GM13977 (cell line): ENCODE measurements at regions not wholly inside any gene's neighbourhood (a gene's known extent, or its start where the extent isn't known, plus 50 kb on each side); places are given as distances from the start of the nearest gene placed in this dataset.

Source experiments
- DNase-seq: peaks from one replicate; pipeline ENCODE4 v3.0.0; 2012; ENCODE audit warnings: low spot score
- CTCF ChIP-seq: IDR thresholded peaks from 2 replicates; pipeline ENCODE4 v1.5.1; 2012; ENCODE audit warnings: mild to moderate bottlenecking, control low read depth; ENCODE audit not compliant: insufficient read depth; ENCODE audit errors: extremely low read depth, missing control alignments
- in situ Hi-C: fragments of 300-500 bp; cut with MboI; formaldehyde crosslinking; loops from one replicate; pipeline ENCODE4 v1.12.0; 2022; ENCODE audit warnings: low sequenced_read_pairs, low pct_unique_long_range_greater_than_20kb, mixed read lengths, inconsistent platforms; ENCODE audit not compliant: unreplicated experiment

DNA sequence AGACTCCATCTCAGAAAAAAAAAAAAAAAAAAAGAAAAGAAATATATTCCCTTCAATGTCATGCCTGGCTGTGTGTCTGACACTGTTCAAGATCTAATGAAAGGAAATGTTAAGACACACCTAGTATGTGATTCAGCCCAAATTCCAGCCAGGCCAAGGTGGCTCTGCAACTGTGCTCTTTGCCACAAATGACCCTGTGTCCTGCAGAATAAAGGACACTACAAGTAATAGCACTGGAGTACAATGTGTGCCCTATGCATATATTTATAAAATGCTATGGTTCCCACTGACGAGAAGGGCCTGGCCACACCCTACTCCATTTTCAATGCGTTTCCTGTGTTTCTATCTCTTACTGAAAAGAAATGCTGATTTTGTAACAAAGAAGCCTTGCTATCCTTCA, 98.0 kb upstream of the SORBS2 start:
- no peak for DNase-seq
- TF ChIP-seq CTCF, result no peak
- in situ Hi-C loops, result no loop called here

GRCh38 chr4:185911556-185912064, 99.6 kb upstream of the SORBS2 start:
- in situ Hi-C loops, result no loop called here
- TF ChIP-seq CTCF, result no peak
- no peak for DNase-seq

DNA sequence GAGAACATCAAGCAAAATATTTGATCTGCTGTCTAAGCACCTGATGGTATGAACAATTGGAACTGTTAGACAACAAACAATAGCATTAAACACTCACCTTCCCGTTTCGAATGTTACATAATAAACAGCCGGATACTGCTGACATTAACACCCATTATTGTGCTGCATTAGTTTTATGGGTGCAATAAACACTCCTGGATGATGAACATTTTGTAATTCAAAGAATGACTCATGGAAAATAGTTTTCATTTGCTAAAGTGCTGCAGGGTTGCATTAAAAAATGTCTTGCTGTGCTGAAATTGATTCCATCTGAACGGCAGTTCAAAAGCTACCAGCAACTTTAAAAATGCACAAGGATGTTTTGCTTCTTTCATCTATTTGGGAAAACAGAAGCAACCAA, 100.8 kb upstream of the SORBS2 start:
- DNase-seq, result no peak
- TF ChIP-seq CTCF, result no peak
- in situ Hi-C loops, result no loop called here

GRCh38 chr4:185914583-185915199, 102.7 kb upstream of the SORBS2 start:
- no peak for TF ChIP-seq CTCF
- in situ Hi-C loops, result no loop called here
- DNase-seq, result no peak

DNA sequence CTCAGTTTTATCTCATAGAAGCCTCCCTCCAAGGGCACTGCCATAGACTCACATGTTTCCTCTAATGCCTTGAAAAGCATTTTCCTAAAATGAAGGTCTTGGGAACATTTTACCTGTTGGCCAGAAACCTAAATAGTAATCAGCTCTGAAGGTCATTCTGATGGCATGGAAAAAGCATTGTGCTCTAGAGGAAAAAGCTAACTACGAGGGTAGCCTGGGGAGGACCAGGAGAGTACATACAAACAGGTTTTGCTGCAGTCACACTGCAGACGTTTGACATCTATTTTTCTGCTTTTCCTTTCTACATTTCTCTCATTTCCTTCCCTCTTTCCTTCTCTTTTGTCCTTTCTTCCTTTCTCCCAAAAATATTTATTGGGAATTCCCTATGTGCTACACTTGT, 103.3 kb upstream of the SORBS2 start:
- in situ Hi-C loops, result no loop called here
- DNase-seq, result no peak
- TF ChIP-seq CTCF, result no peak

GRCh38 chr4:185915817-185916216, 103.8 kb upstream of the SORBS2 start:
- no peak for DNase-seq
- in situ Hi-C loops, result no loop called here
- no peak for TF ChIP-seq CTCF
